DND-41 (cell line): ENCODE measurements at regions not wholly inside any gene's neighbourhood (a gene's known extent, or its start where the extent isn't known, plus 50 kb on each side); places are given as distances from the start of the nearest gene placed in this dataset.

Source experiments
- ATAC-seq: fragments of 200-7000 bp; cut with Tn5 transposase; 3 replicates; pipeline ENCODE4 v1.9.1; 2021; ENCODE audit warnings: low read depth; ENCODE audit not compliant: insufficient read depth
- DNase-seq: peaks from one replicate; pipeline ENCODE4 v3.0.0-alpha.2; 2020
- H2AFZ ChIP-seq: 2 replicates; pipeline ENCODE4 v1.6.0; 2012; ENCODE audit warnings: low read depth, low read length
- H3K27ac ChIP-seq: 2 replicates; pipeline ENCODE4 v1.5.1; 2012; ENCODE audit warnings: low read length, inconsistent platforms
- H3K27me3 ChIP-seq: fragments of 200-600 bp; sonication (generic); 2 replicates; pipeline ENCODE4 v1.6.0; 2012; ENCODE audit warnings: low read length, mild to moderate bottlenecking, inconsistent platforms; ENCODE audit not compliant: insufficient read depth, poor library complexity
- H3K36me3 ChIP-seq: 2 replicates; pipeline ENCODE4 v1.5.1; 2012; ENCODE audit warnings: low read length, inconsistent platforms; ENCODE audit not compliant: insufficient read depth
- H3K4me1 ChIP-seq: 2 replicates; pipeline ENCODE4 v1.5.1; 2012; ENCODE audit warnings: mild to moderate bottlenecking, low read length; ENCODE audit not compliant: insufficient read depth
- H3K4me2 ChIP-seq: 2 replicates; pipeline ENCODE4 v1.6.0; 2012; ENCODE audit warnings: mild to moderate bottlenecking, moderate library complexity, low read length, inconsistent platforms; ENCODE audit not compliant: insufficient read depth
- H3K4me3 ChIP-seq, 2 experiments: fragments of 200-600 bp in 1 of 2; shearing (Covaris generic) in 1 of 2; 2 replicates each; pipeline ENCODE4 v1.5.1; 2012 to 2016; ENCODE audit warnings: inconsistent platforms in 2 of 2, low read length in 2 of 2, mild to moderate bottlenecking in 2 of 2, low read depth in 1 of 2, moderate library complexity in 1 of 2
- H3K79me2 ChIP-seq: 2 replicates; pipeline ENCODE4 v1.6.0; 2012; ENCODE audit warnings: low read length, inconsistent platforms; ENCODE audit not compliant: insufficient read depth
- H3K9ac ChIP-seq: 2 replicates; pipeline ENCODE4 v1.6.0; 2012; ENCODE audit warnings: low read depth, mild to moderate bottlenecking, inconsistent platforms, low read length, moderate library complexity
- H3K9me3 ChIP-seq: 2 replicates; pipeline ENCODE4 v1.5.1; 2012; ENCODE audit warnings: low read length, moderate library complexity, mild to moderate bottlenecking, inconsistent platforms; ENCODE audit not compliant: insufficient read depth, severe bottlenecking
- H4K20me1 ChIP-seq: 2 replicates; pipeline ENCODE4 v1.6.0; 2012; ENCODE audit warnings: low read length; ENCODE audit not compliant: insufficient read depth
- CTCF ChIP-seq: IDR thresholded peaks from 2 replicates; pipeline ENCODE4 v1.5.1; 2012; ENCODE audit warnings: borderline replicate concordance, low read length, moderate library complexity, mild to moderate bottlenecking; ENCODE audit not compliant: poor library complexity, severe bottlenecking; ENCODE audit errors: extremely low read depth
- EZH2 ChIP-seq: IDR thresholded peaks from 3 replicates; pipeline ENCODE4 v1.6.1; 2012; ENCODE audit warnings: borderline replicate concordance, low read depth, mild to moderate bottlenecking, moderate library complexity, low read length, inconsistent platforms; ENCODE audit not compliant: severe bottlenecking

DNA sequence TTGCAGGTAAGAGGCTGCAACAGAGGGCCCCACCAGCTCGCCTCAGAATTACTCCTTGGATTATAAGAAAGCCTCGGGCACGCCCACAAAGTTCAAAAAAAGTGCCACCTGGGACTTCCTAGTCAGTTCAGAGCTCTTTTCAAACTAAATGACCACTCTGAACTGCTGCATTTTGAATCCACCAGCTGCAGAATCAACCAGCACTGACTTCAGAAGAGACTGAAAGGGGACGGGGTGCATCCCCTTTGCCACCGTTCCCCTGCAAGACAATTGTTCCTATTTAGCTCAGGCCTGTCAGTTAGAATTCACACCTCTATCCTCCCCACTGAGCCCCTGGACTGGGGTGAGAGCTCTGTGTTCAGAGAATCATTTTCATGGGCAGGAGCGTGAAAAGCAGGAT, 181.4 kb upstream of the GADL1 start:
- Histone ChIP-seq H3K79me2 (no peaks in the 10 kb centered on the region), H3K9ac (no peak overlapping the region), H3K4me2 (no peak overlapping the region), H3K9me3 (peaks cover 23% of the 10 kb centered on the region), H4K20me1 (no peaks in the 10 kb centered on the region), H3K4me1 (no peaks in the 10 kb centered on the region; the same call in 1 of the 2 replicates), H3K4me3 (no peak overlapping the region), H3K27ac (no peak overlapping the region), H3K36me3 (no peaks in the 10 kb centered on the region), H3K27me3 (no peaks in the 10 kb centered on the region), H2AFZ (no peak overlapping the region)
- ATAC-seq (peak; percentile 37; the same call in 1 of the 3 replicates), DNase-seq (peak; percentile 43)
- TF ChIP-seq EZH2, result no peak
- no peak for TF ChIP-seq CTCF

- Histone ChIP-seq H4K20me1 (no peaks in the 10 kb centered on the region), H2AFZ (0 out of 2 replicates have a peak overlapping the region, but pooled peaks have one; percentile 37), H3K79me2 (no peaks in the 10 kb centered on the region), H3K4me3 (no peak overlapping the region), H3K27ac (no peak overlapping the region), H3K4me2 (no peak overlapping the region), H3K27me3 (no peaks in the 10 kb centered on the region), H3K9me3 (peaks cover 18% of the 10 kb centered on the region), H3K4me1 (no peaks in the 10 kb centered on the region; the same call in 1 of the 2 replicates), H3K9ac (no peak overlapping the region), H3K36me3 (no peaks in the 10 kb centered on the region)
- ATAC-seq, result peak; percentile 67
- TF ChIP-seq EZH2 (no peak), CTCF (no peak)
- no peak for DNase-seq
These were observed 182.7 kb upstream of the GADL1 start for GRCh38 chr3:31077021-31077601.

DNA sequence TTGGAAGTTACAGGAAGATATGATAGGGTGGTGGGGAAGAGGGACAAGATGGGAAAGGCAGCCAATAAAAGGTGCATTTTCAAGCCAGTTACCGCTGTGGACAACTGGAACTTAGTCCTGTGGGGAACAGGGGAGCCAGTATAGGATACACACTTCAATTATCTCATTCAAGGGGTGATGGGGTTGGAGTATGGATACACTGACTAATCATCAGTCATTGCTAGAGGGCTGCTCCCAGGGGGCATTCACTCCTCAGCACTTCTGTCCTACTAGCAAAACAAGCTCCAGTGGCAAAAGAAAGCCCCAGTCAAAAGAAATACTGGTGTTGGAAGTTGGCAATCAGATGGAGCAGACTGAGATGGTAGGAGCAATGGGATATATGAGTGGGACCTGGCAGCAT, 183.4 kb upstream of the GADL1 start:
- no peak overlapping the region for H3K9ac ChIP-seq
- ATAC-seq (no peak), DNase-seq (no peak)

More for the DNA sequence above, 183.4 kb upstream of the GADL1 start:
- Histone ChIP-seq H3K4me3 (no peak overlapping the region), H3K4me1 (no peaks in the 10 kb centered on the region; the same call in 1 of the 2 replicates), H3K27me3 (no peaks in the 10 kb centered on the region), H3K9me3 (peaks cover 12% of the 10 kb centered on the region), H3K36me3 (no peaks in the 10 kb centered on the region), H3K27ac (no peak overlapping the region), H3K79me2 (no peaks in the 10 kb centered on the region), H4K20me1 (no peaks in the 10 kb centered on the region), H2AFZ (no peak overlapping the region), H3K4me2 (no peak overlapping the region)
- TF ChIP-seq EZH2 (no peak), CTCF (no peak)
